PFSK-1 (cell line): ENCODE measurements at regions not wholly inside any gene's neighbourhood (a gene's known extent, or its start where the extent isn't known, plus 50 kb on each side); places are given as distances from the start of the nearest gene placed in this dataset.

ENCODE experiments used
- FOXP2 ChIP-seq: optimal IDR thresholded peaks from 2 replicates; pipeline ENCODE3; 2011; ENCODE audit warnings: borderline replicate concordance, control low read depth, inconsistent platforms; ENCODE audit not compliant: insufficient read depth; ENCODE audit errors: extremely low read length, extremely low read depth
- POLR2AphosphoS5 ChIP-seq: IDR thresholded peaks from 2 replicates; pipeline ENCODE4 v1.6.1; 2012; ENCODE audit warnings: low read depth, mild to moderate bottlenecking, control low read depth, low read length, moderate library complexity
- REST ChIP-seq, 2 experiments: IDR thresholded peaks; 2 replicates each; pipeline versions ENCODE4 v1.6.1 to v1.8.0; 2011 to 2012; ENCODE audit warnings: low read depth in 2 of 2, low read length in 2 of 2, control low read depth in 1 of 2, inconsistent platforms in 1 of 2, mild to moderate bottlenecking in 1 of 2, moderate library complexity in 1 of 2; ENCODE audit not compliant: insufficient read depth in 1 of 2
- SIN3A ChIP-seq: IDR thresholded peaks from 2 replicates; pipeline ENCODE4 v1.6.1; 2012; ENCODE audit warnings: mild to moderate bottlenecking, low read length, moderate library complexity, borderline replicate concordance; ENCODE audit not compliant: insufficient read depth
- TAF1 ChIP-seq: IDR thresholded peaks from 2 replicates; pipeline ENCODE4 v1.6.1; 2012; ENCODE audit warnings: low read length, control low read depth, borderline replicate concordance; ENCODE audit not compliant: insufficient read depth

GRCh38 chr20:40634891-40635290 lies 54.1 kb downstream of the MAFB start:
- TF ChIP-seq FOXP2 = no peak
- TF ChIP-seq REST (IDR thresholded peaks at IDR 0.05; ENCODE audit: insufficient read depth in 1 of 2, low read depth in 2 of 2, low read length in 2 of 2) = no peak
- TF ChIP-seq POLR2AphosphoS5 = no peak
- TF ChIP-seq TAF1 = no peak
- no peak for TF ChIP-seq SIN3A

GRCh38 chr20:40633123-40633850 lies 55.7 kb downstream of the MAFB start:
- TF ChIP-seq POLR2AphosphoS5 (no peak), TAF1 (no peak)

DNA sequence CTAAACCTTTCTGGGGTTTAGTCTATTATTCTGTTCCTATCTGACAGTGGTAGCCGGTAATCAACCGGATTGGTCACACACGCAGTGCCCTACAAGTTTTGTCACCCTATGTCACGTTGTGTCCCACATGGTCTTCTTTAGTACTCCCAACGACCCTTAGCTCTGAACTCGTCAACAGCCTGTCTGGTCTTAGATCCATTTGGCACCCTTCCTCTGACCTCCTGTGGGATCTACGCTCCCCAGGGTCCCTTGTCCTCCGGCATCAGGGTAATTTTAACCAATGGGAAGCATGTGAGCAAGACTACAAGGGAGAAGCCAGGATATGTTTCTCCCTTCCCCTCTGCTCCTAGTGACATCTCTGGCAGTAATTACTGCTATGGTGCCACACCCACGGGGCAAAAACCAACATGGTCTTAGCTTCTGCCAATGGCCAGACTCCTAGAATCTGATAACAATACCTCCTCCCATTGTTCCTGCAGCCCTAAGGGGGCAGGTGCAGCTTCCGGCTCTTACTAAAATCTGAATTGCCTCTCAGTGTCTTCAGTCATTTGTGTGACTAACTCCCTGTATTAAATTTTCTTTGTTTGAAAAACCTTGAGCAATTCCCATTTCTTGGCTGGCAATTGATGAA lies 56.6 kb downstream of the MAFB start:
- TF ChIP-seq FOXP2 (no peak), SIN3A (no peak), TAF1 (no peak), REST (IDR thresholded peaks at IDR 0.05; ENCODE audit: insufficient read depth in 1 of 2, low read depth in 2 of 2, low read length in 2 of 2) (no peak), POLR2AphosphoS5 (no peak)

GRCh38 chr20:40631119-40631631 lies 57.9 kb downstream of the MAFB start:
- no peak for TF ChIP-seq POLR2AphosphoS5
- TF ChIP-seq TAF1 = no peak
- no peak for TF ChIP-seq REST (IDR thresholded peaks at IDR 0.05; ENCODE audit: insufficient read depth in 1 of 2, low read depth in 2 of 2, low read length in 2 of 2)
- TF ChIP-seq SIN3A = no peak
- no peak for TF ChIP-seq FOXP2

DNA sequence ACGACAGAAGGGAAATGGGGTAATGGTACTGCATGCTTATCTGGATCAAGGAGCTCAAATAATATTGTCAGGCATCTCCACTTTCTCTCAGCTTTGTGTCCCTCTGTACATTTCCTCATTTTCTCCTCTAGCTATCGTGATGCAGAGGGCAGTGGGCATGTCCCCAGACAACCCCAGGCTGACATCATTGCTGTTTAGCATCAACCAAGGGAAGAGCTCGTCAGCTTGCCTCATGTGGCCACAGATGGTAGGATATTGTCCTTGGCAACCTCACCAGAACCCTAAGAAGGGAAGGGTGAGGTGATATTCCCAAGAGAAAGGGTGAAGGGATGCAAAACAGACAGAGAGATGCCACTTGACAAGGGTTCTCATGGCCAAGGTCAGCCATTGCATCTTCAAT lies 58.3 kb downstream of the MAFB start:
- TF ChIP-seq SIN3A = no peak
- no peak for TF ChIP-seq POLR2AphosphoS5
- TF ChIP-seq REST (IDR thresholded peaks at IDR 0.05; ENCODE audit: insufficient read depth in 1 of 2, low read depth in 2 of 2, low read length in 2 of 2) = no peak
- TF ChIP-seq FOXP2 = no peak
- no peak for TF ChIP-seq TAF1
